ENCODE measurements at regions not wholly inside any gene's neighbourhood (a gene's known extent, or its start where the extent isn't known, plus 50 kb on each side); places are given as distances from the start of the nearest gene placed in this dataset.

- dilution Hi-C loops (cut with HindIII; ENCODE audit: low sequenced_read_pairs, unreplicated experiment) (no loop called here), in situ Hi-C loops (cut with MboI; ENCODE audit: low sequenced_read_pairs) (no loop called here)
- BruUV-seq (replicated peaks) = no TSS peak
Measured at GRCh38 chr4:11919316-11919715, 490.6 kb upstream of the HS3ST1 start.

More at GRCh38 chr4:11919316-11919715, 490.6 kb upstream of the HS3ST1 start:
- H3K18ac ChIP-seq (ENCODE audit: low read depth, low read length) = no peak overlapping the region
- H3K4ac ChIP-seq (ENCODE audit: low read depth, low read length) = no peak overlapping the region
- H2BK120ac ChIP-seq (ENCODE audit: low read depth, low read length) = no peak overlapping the region
- H4K5ac ChIP-seq (ENCODE audit: low read depth, low read length) = no peak overlapping the region
- H2AFZ ChIP-seq (replicated peaks; ENCODE audit: low read length, poor library complexity) = no peak overlapping the region
- POLR2A ChIA-PET (ENCODE audit: unreplicated experiment) = no interaction called here
- no peak overlapping the region for H3K4me3 ChIP-seq (ENCODE audit: insufficient read depth, low read depth, low read length)
- WGBS, 2 experiments (ENCODE audit: extremely low coverage in 2 of 2, insufficient read length in 1 of 2) = no CpG with 5 or more reads among the region's 1 CpG
- no peak overlapping the region for H4K91ac ChIP-seq (ENCODE audit: insufficient read depth, low read depth, low read length)
- no peak overlapping the region for H2AK5ac ChIP-seq (ENCODE audit: low read depth, low read length)
- intact Hi-C loops (cut with micrococcal nuclease) = no loop called here
- no peaks in the 10 kb centered on the region for H3K36me3 ChIP-seq (ENCODE audit: control insufficient read depth, insufficient read depth, low read length)
- CTCF ChIA-PET = no interaction called here
- no peak overlapping the region for H2BK5ac ChIP-seq (ENCODE audit: low read depth, low read length, poor library complexity, severe bottlenecking)
- TF ChIP-seq BHLHE40 (IDR thresholded peaks at IDR 0.05; ENCODE audit: low read depth, low read length) (no peak), MAZ (IDR thresholded peaks at IDR 0.05; ENCODE audit: borderline replicate concordance, low read depth, low read length) (no peak), RAD21 (IDR thresholded peaks at IDR 0.05; ENCODE audit: low read length) (no peak), MAFK (IDR thresholded peaks at IDR 0.05; ENCODE audit: low read depth, low read length) (no peak), NFE2L2 (IDR thresholded peaks at IDR 0.05; ENCODE audit: low read depth, low read length) (no peak), SMC3 (IDR thresholded peaks at IDR 0.05; ENCODE audit: low read depth, low read length) (no peak), MXI1 (IDR thresholded peaks at IDR 0.05; ENCODE audit: borderline replicate concordance, low read depth, low read length) (no peak)
- TF ChIP-seq, protein P1, sequence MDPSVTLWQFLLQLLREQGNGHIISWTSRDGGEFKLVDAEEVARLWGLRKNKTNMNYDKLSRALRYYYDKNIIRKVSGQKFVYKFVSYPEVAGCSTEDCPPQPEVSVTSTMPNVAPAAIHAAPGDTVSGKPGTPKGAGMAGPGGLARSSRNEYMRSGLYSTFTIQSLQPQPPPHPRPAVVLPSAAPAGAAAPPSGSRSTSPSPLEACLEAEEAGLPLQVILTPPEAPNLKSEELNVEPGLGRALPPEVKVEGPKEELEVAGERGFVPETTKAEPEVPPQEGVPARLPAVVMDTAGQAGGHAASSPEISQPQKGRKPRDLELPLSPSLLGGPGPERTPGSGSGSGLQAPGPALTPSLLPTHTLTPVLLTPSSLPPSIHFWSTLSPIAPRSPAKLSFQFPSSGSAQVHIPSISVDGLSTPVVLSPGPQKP (IDR thresholded peaks at IDR 0.05; ENCODE audit: borderline replicate concordance, low read depth, low read length) = no peak
- TF ChIP-seq, protein P2, sequence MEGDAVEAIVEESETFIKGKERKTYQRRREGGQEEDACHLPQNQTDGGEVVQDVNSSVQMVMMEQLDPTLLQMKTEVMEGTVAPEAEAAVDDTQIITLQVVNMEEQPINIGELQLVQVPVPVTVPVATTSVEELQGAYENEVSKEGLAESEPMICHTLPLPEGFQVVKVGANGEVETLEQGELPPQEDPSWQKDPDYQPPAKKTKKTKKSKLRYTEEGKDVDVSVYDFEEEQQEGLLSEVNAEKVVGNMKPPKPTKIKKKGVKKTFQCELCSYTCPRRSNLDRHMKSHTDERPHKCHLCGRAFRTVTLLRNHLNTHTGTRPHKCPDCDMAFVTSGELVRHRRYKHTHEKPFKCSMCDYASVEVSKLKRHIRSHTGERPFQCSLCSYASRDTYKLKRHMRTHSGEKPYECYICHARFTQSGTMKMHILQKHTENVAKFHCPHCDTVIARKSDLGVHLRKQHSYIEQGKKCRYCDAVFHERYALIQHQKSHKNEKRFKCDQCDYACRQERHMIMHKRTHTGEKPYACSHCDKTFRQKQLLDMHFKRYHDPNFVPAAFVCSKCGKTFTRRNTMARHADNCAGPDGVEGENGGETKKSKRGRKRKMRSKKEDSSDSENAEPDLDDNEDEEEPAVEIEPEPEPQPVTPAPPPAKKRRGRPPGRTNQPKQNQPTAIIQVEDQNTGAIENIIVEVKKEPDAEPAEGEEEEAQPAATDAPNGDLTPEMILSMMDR (conservative IDR thresholded peaks at IDR 0.05; ENCODE audit: low read depth, low read length) = no peak
- DNase-seq (no peak), ATAC-seq (ENCODE audit: low read depth) (no peak)
- no peak overlapping the region for H3K23ac ChIP-seq (ENCODE audit: low read depth, low read length)
- H4K20me1 ChIP-seq (ENCODE audit: insufficient read depth, low read length) = no peaks in the 10 kb centered on the region
- H4K8ac ChIP-seq (ENCODE audit: low read depth in 2 of 2, low read length in 2 of 2) = no peak overlapping the region
- H2BK20ac ChIP-seq (ENCODE audit: low read depth, low read length) = no peak overlapping the region
- no peaks in the 10 kb centered on the region for H3K27me3 ChIP-seq (ENCODE audit: control insufficient read depth, insufficient read depth, low read length)
- H3K4me1 ChIP-seq (ENCODE audit: control insufficient read depth, insufficient read depth, low read length) = no peaks in the 10 kb centered on the region
- peaks cover 7% of the 10 kb centered on the region for H3K9me3 ChIP-seq (ENCODE audit: control insufficient read depth, insufficient read depth, low read length)
- H3K56ac ChIP-seq (ENCODE audit: extremely low read depth, insufficient read depth, low read length) = no peak overlapping the region
- H2AK9ac ChIP-seq (replicated peaks; ENCODE audit: low read depth, low read length, poor library complexity) = no peak overlapping the region
- no peak overlapping the region for H3K9ac ChIP-seq (ENCODE audit: low read depth, low read length)
- H3K14ac ChIP-seq (replicated peaks; ENCODE audit: low read depth, low read length) = no peak overlapping the region
- no peak overlapping the region for H2BK15ac ChIP-seq (ENCODE audit: low read depth, low read length)
- H3K79me1 ChIP-seq (ENCODE audit: low read depth in 1 of 2, low read length in 2 of 2) = no peaks in the 10 kb centered on the region
- H3K4me2 ChIP-seq (ENCODE audit: low read depth, low read length) = no peak overlapping the region
- no peaks in the 10 kb centered on the region for H3K9me1 ChIP-seq (ENCODE audit: insufficient read depth, low read length)
- H3K27ac ChIP-seq (ENCODE audit: insufficient read depth, low read length) = no peak overlapping the region
